ENCODE measurements at regions not wholly inside any gene's neighbourhood (a gene's known extent, or its start where the extent isn't known, plus 50 kb on each side); places are given as distances from the start of the nearest gene placed in this dataset.
"Not testable (repeated sequence)": the region's sequence is repeated elsewhere in the genome, so short reads cannot be mapped to it uniquely, and the experiment has no call there.

DNA sequence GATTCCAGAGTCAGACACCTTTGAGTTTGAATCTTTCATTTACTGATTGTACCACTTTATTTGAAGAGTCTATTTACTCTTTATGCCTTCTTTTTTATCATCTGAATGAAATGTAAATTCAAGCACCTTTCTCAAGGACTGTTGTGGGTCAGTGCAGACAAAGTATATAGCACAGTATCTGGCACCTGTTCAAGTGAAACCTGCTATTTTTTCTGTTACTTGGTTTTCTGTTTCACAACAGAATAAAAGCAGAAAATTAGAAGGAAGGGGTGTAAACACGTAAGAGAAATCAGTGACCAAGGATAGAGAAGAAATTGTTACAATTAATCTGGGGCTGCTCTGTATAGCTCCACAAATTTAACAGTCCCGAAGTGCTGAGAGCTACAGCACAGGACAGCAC is 357.4 kb downstream of the RSL24D1 start:
- no peak for DNase-seq

DNA sequence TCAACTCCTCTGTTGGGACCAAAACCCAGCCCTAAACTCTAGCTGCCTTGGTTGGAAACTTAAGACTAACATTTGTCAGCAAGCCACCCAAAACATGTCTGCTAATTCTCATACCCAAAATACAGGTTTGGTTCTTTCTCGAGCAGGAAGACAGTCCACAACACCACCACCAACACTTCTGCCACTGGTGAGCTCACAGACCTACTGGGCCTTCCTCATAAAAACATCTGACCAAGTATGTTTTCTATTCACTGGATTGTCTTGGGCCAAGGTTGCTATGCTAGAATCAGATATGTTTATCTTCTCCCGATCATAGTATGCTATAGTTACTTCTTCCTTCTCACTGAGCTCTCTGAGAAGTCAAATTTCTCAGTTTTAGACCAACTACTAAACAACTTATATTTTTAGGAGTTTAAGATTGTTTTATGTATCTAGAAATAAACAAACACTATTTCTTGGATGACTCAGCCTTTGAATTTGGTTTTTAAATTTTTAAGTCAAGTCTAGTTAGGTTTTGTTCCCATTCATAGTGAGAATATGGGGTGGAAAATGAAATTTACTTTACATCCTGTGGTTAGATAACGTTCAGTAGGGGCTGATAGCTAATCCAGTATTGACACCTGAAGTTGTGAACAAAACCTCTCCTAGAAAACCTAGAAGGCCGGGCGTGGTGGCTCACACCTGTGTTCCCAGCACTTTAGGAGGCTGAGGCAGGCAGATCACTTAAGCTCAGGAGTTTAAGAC is 360.5 kb downstream of the RSL24D1 start:
- no peak for DNase-seq

DNA sequence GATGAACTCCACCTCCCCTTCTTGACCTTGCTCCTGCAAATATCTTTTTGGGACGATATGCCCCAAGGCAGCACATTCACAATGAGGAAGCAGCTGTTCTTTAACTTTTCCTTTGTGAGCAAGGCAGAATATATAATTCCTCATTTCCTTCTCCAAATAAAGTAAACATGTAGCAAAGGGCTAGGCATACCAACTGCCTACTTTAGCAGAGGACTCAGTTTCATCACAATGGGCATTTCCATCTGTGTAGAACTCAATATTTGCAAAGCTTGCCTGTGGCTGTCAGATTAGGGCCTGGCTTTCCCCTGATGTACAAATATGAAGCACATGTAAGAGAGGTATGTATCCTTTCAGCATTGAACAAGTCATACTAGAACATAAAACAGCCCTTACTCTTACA is 366.9 kb downstream of the RSL24D1 start:
- no peak for DNase-seq

DNA sequence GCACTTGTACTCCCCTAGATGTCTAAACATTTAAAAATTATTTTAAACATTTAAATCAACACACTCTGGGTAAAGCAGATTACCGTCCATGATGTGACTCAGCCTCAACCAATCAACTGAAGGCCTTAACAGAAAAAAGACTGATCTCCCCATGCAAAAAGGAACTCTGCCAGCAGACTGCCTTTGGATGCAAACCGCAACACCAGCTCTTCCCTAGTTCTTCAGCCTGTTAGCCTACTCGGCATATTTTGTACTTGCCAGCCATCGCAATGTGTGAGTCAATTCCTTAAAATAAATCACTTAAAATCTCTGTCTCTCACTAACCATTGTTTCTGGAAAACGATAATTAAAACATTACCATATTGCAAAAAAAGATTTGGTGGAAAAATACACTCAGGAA is 375.9 kb downstream of the RSL24D1 start:
- DNase-seq = no peak

DNA sequence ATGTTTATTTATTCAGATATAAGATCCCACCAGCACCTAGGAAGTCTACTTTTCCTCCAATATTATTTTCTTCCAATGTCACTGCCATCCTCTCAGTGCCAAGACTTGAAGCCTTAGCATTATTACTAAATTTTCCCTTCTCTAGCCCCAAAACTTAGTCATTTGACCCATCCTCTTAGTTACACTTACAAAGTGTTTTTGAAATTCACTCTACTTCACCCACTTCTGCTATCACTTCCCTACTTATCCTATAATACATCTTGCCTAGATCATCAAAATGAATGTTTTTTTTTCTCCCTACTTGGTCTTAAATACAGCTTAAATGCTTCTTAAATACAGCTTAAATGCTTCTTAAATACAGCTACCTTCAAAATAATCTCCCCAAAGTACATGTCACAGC is 376.6 kb downstream of the RSL24D1 start:
- DNase-seq = no peak

DNA sequence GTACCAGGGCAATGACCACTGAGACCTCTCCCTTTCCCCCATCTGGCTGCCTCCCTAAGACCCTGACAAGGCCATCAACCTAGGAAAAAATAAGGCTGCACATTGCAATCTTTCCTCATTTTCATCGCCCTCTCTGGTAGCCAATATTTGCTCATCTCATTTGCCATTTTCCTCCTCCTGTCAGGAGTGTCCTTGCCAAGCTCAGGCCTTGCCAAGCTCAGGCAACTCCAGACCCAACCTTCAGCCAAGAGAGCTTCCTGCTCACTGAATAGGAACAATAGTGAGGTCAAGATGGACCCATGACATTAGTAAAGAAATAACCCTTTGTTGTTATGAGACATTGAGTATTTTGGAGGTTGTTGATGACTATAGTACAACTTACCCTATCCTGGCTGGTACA is 380.3 kb downstream of the RSL24D1 start:
- no peak for DNase-seq

DNA sequence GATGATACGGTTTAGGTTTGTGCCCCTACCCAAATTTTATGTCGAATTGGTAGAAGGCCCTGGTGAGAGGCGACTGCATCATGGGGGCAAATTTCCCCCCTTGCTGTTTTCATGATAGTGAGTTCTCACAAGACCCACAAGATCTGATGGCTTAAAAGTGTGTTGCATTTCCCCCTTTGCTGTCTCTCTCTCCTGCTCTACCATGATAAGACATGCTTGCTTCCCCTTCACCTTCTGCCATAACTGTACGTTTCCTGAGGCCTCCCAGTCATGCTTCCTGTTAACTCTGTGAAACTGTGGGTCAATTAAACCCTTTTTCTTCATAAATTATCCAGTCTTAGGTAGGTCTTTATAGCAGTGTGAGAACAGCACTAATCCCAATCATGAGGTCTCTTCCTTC is 381.2 kb downstream of the RSL24D1 start:
- no peak for DNase-seq

DNA sequence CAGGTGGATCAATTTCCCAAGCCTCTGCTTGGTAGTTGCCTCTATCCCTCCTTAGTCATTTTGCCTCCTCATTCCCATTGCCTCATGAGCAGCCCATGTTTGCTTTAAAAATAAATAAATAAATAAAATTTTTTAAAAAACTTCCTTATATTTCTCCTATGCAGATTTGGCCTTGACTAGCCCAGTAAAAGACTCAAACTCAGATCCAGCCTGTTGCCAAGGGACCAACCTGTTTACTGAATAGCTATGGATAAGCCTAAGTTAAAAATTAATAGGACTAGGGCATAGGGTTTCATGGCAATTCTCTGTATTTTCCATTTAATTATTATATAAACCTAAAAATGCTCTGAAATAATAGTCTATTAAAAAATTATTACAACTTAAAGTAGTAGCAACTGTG is 384.4 kb downstream of the RSL24D1 start:
- no peak for DNase-seq

DNA sequence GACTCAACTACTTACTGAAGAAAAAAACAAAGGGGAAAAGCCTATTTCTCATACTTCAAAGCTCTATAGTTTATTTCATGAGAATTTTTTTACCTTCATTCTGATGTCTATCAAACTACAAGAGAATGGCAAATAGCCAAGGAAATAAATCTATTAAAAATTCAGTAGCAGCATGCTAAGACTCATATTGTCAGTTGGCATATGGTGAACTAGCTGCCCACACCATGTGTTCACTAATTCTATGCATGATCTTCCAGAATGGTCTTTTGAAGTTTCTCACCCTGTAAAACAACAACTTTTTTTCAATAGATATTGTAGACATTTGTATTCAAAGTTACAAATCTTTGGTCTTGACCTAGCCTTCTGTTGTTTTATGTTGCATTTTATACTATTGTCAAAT is 386.2 kb downstream of the RSL24D1 start:
- DNase-seq = no peak

DNA sequence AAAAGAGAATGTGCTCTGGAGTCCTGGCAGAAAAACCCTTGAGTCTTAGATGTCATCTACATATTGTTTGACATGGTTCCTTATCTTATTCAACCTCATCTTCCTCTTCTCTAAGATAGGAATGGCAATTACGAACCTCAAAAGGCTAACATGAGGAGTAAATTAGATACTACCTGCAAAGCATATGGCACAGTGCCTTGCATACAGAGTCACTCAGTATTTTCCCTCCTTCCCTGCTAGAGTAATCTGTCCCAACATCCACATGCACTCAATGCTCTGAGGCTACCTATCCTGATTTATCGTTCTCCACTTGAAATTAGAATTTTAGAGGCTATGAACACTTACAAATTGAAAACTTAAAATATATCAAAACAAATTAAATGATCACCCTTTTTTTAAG is 386.7 kb downstream of the RSL24D1 start:
- DNase-seq = no peak

DNA sequence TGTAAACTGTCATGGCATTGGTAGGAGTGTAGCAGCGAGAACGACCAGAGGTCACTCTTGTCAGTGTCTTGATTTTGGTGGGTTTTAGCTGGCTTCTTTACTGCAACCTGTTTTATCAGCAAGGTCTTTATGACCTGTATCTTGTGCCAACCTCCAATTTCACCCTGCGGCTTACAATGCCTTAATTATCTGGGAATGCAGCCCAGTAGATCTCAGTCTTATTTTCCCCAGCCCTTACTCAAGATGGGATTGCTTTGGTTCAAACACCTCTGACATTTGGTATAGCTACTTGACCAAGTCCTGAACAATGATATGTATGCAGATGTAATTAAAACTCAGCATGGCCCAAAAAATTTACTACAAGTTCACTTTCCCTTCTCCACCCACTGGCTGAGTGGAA is 388.4 kb downstream of the RSL24D1 start:
- no peak for DNase-seq

DNA sequence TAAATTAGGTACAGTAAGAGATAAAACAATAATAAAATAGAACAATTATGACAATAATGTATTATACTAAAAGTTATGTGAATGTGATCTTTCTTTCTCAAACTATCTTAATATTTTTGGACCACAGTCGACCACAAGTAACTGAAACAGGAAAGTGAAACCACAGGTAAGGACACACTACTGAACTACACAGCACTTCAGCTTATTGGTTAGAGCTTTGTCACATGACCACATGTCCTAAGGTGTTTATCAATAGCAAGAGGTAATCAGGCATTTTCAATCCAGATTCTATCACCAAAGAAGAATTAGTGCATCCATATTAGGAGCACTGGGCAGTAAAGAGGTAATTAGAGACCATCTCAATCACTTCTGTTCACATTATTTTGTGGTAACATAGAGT is 392.8 kb downstream of the RSL24D1 start:
- DNase-seq = no peak

DNA sequence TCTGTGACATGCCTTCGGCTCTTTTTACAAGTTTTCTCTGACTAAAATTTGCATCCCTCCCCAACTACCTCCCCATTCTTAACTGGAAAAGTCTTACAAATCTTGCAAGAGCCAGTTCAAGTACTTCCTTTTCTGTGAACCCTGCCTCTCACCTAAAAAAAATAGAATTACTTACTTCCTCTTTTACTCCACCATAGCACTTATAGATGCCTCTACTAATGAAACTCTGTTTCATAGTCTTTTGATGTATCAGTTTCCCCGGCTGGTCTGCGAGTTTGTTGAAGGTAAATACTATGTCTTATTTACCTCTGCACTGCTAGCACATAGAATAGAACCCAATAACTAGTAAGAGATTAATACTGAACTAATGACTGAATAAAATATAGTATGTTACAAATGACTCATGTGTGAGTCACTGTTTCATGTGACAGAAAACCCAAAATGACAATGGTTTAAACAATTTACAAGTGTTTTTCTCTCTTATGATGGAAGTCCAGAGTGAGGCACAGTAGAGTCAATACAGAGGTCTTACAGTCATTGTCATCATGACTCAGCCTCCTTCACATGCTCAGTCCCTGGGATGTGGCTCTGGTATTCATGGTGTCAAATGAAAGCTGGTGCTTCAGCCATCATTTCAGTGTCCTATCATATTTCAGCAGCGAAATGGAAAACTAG is 393.5 kb downstream of the RSL24D1 start:
- DNase-seq = no peak

DNA sequence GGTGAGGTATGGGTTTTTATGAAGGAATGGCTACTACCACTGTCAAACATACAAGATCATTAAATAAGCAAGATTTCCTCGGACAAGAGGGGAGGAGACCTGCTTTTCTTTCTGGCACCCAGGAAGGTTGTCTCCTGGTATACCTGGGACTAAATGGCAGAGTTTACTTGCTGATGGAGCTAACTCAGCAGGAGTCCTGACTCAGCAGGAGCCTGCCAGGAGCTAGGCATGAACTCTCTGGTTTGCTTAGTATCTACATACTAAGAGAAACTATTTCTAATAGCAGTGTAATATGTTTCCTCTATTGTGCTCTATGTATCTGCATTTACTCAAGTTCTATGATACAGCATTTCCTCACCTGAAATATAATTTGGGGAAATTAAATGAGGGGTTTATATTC is 404.2 kb downstream of the RSL24D1 start:
- no peak for DNase-seq

DNA sequence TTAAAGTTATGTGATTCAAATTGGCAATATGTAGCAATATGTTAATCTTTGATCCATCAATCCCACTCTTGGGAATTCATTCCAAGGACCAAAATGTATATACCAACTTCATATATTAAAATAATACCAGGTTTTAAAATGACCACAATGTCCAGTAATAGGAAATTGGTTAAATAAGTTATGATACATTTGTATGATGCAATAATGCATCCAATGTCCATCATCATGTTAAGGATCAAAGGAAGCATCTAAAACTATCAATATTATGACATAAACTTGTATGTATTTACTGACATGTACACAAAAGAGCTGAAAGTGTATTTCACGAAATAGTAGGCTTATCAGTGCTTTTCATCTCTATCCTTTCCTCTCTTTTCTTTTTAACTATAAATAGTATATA is 406.0 kb downstream of the RSL24D1 start:
- DNase-seq = no peak

DNA sequence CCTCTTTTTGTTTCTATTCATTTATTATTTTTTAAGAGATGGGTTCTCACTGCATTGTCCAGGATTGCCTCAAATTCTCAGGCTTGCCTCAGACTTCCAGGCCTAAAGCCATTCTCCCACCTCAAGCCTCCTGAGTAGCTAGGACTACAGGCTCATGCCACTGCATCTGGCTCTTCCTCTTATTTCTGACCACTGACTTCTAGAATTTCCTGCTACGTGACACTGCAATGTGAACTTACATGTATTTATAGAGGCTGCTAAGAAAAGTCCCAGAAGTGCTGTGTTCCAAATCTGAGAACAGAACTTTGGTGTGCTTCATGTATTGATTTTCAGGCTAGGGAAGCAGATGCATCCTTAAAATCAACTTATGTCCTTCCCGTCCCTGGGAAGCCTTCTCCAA is 407.4 kb downstream of the RSL24D1 start:
- no peak for DNase-seq

DNA sequence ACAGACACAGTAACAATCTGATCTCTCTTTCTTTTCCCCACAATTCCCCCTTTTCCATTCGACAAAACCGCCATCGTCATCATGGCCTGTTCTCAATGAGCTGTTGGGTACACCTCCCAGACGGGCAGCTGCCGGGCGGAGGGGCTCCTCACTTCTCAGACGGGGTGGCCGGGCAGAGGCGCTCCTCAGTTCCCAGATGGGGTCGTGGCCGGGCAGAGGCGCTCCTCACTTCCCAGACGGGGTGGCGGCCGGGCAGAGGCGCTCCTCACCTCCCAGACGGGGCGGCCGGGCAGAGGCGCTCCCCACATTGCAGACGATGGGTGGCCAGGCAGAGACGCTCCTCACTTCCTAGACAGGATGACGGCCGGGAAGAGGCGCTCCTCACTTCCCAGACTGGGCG is 415.5 kb downstream of the RSL24D1 start:
- DNase-seq = not testable (repeated sequence)

DNA sequence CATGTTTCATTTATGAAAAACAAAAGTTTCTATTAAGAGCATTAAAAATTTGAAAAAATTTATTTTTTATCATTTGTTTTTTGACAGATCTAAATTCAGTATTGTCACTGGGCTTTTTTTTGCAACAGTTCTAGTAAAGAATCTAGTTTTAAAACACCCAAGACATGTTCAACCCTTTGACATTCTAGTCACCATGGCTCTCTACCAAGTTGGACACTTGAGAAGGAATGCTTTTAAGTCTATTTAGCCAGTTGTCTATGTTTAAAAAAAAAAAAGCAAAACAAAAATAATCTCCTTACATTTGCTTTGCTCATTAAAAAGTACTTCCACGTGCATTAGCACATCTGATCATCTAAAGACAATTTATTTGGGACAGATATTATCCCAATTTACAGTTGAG is 417.5 kb downstream of the RSL24D1 start:
- no peak for DNase-seq

DNA sequence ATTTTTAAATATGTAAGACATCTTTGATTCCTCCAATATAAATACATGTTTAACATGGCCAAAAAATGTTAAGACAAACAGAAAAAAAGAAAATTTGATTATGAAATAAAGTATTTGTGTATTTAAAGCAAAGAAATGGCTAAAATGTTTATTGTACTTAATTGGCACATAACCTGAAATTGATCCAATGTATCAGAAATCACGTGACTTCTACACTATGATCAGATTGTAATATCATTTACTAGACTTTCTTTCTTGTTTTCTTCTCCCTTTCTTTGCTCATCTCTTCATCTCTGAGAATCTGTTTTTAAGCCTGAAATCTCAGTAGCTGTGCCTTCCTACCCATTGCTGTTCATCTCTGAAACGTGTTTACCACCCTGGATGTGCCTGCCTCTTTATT is 420.3 kb downstream of the RSL24D1 start:
- no peak for DNase-seq

DNA sequence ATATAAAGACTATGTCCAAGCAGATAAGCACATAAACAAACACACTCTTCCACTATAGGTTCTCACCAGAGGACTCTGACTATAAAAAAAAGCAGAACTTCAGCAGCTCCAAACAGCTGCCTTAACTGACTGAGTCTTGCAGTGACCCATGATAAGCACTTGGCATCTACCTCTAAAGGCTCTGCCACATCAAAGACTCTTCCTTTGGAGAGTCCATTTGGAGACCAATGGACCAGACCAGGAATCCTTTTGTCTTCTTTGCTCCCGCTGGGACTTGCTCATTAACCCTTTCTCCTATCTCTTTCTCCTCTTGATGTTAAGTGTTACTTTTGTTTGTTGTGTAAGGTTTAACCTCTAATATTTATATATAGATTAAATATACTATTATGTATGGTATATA is 424.1 kb downstream of the RSL24D1 start:
- no peak for DNase-seq

DNA sequence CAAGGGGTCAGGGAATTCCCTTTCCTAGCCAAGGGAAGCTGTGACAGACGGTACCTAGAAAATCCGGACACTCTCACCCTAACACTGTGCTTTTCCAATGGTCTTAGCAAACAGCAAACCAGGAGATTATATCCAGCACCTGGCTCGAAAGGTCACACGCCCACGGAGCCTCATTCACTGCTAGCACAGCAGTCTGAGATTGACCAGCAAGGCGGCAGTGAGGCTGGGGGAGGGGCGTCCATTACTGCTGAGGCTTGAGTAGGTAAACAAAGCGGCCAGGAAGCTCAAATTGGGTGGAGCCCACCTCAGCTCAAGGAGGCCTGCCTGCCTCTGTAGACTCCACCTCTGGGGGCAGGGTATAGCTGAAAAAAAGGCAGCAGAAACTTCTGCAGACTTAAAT is 447.3 kb downstream of the RSL24D1 start:
- DNase-seq = not testable (repeated sequence)

DNA sequence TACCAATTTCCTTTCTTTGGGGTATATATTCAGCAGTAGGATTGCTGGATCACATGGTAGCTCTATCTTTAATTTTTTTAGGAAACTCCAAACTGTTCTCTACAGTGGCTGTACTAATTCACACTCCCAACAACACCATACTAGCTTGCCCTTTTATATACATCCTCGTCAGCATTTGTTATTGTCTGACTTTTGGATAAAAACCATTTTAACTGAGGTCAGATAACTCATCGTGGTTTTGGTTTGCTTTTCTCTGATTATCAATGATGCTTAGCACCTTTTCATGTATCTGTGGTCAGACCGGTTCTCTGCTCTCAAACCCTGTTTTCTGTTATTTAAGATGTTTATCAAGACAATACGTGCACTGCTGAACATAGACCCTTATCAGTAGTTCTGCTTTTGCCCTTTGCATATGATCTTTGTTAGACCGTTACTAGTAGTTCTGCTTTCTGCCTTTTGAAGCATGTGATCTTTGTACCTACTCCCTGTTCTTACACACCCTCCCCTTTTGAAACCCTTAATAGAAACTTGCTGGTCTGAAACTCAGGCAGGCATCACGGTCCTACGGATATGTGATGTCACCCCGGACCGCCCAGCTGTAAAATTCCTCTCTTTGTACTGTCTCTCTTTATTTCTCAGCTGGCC is 474.3 kb downstream of the RSL24D1 start:
- no peak for DNase-seq

DNA sequence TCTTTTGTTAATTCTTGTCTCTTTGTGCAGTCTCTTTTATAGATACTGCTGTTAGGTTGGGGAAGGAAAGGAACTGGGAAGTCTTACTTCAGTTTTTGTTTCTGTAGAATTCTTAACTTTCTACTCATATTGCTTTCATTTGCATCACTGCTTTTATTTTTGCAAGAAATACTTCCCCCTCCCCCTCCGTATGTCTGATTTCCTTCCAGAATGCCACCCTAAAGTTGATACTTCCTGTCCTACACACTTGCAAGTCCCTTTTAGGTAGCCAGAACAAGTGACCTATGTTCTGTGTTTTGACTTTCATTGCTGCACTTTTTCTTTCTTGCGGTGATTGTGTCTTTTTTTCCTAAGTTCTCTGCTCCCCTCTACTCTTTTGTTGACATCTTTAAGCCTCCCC is 477.4 kb downstream of the RSL24D1 start:
- DNase-seq = no peak
